HepG2 (cell line): ENCODE measurements at regions not wholly inside any gene's neighbourhood (a gene's known extent, or its start where the extent isn't known, plus 50 kb on each side); places are given as distances from the start of the nearest gene placed in this dataset.
A peak's percentile ranks its signal among the peaks of the same experiment; 100 is the strongest.

ENCODE experiments used
- ATAC-seq: fragments of 200-7000 bp; cut with Tn5 transposase; 3 replicates; pipeline ENCODE4 v1.9.1; 2020; ENCODE audit warnings: mild to moderate bottlenecking, moderate library complexity
- BruUV-seq: library from RNA; stranded (reverse); fragments of 400-500 nt; replicated peaks from 2 replicates; lab custom pipeline; 2021; lab: Mats Ljungman, UMichigan
- CTCF ChIA-PET: fragments of 300-600 bp; formaldehyde crosslinking; extraction: SDS; loops from one replicate; lab custom pipeline; 2021; ENCODE audit warnings: low total read pairs, inconsistent platforms, low intra/inter-chr PET ratio; lab: Yijun Ruan, JAX
- POLR2A ChIA-PET: fragments of 350-600 bp; sonication (Branson Sonifier 250); formaldehyde crosslinking; loops from one replicate; lab custom pipeline; 2020; ENCODE audit warnings: antibody characterized with exemption, inconsistent platforms; lab: Yijun Ruan, JAX
- DNase-seq: peaks from one replicate; pipeline ENCODE4 v3.0.0-alpha.2; 2015; ENCODE audit warnings: low spot score
- FAIRE-seq: peaks from 3 replicates; lab custom pipeline; 2011; peaks lifted over from hg19 to GRCh38; lab: Jason Lieb, UNC
- H2AFZ ChIP-seq: one replicate; pipeline ENCODE4 v1.6.1; 2011; ENCODE audit warnings: low read length, inconsistent platforms
- H3K27ac ChIP-seq: fragments of 300-600 bp; 3 replicates; pipeline ENCODE4 v1.8.0; 2011; ENCODE audit warnings: mixed run types, mild to moderate bottlenecking, mixed read lengths, low read length, inconsistent platforms; ENCODE audit not compliant: insufficient read depth; ENCODE audit errors: extremely low read length
- H3K27me3 ChIP-seq, 2 experiments: fragments of 200-600 bp in 1 of 2; 2 replicates in 1 of 2; 3 replicates in 1 of 2; pipeline versions ENCODE4 v1.6.0 to v1.8.0; 2011; ENCODE audit warnings: low read length in 2 of 2, mild to moderate bottlenecking in 2 of 2, moderate library complexity in 2 of 2, inconsistent platforms in 1 of 2; ENCODE audit not compliant: insufficient read depth in 2 of 2, control insufficient read depth in 1 of 2
- H3K36me3 ChIP-seq, 2 experiments: fragments of 200-600 bp in 1 of 2; replicated peaks in 1 of 2; 2 replicates in 1 of 2; 3 replicates in 1 of 2; pipeline versions ENCODE4 v1.5.1 to v1.8.0; 2011; ENCODE audit warnings: low read length in 2 of 2, inconsistent platforms in 1 of 2; ENCODE audit not compliant: insufficient read depth in 2 of 2, control insufficient read depth in 1 of 2
- H3K4me1 ChIP-seq: 2 replicates; pipeline ENCODE4 v1.5.1; 2012; ENCODE audit warnings: low read length, inconsistent platforms; ENCODE audit not compliant: insufficient read depth
- H3K4me2 ChIP-seq: 2 replicates; pipeline ENCODE4 v1.6.0; 2011; ENCODE audit warnings: low read depth, low read length, inconsistent platforms
- H3K4me3 ChIP-seq, 3 experiments: fragments of 200-600 bp in 1 of 3; sonication (generic), shearing (Covaris generic) in 1 of 3; replicated peaks in 1 of 3; 2 replicates each; pipeline ENCODE4 v1.5.1; 2011 to 2016; ENCODE audit warnings: low read length in 3 of 3, inconsistent platforms in 2 of 3, low read depth in 2 of 3, mild to moderate bottlenecking in 2 of 3, control low read depth in 1 of 3, mixed read lengths in 1 of 3; ENCODE audit not compliant: insufficient read depth in 1 of 3
- H3K79me2 ChIP-seq: one replicate; pipeline ENCODE4 v1.6.1; 2011; ENCODE audit warnings: low read length, inconsistent platforms; ENCODE audit not compliant: insufficient read depth
- H3K9ac ChIP-seq: 2 replicates; pipeline ENCODE4 v1.6.0; 2011; ENCODE audit warnings: mild to moderate bottlenecking, low read depth, low read length, inconsistent platforms; ENCODE audit not compliant: insufficient read depth
- H3K9me3 ChIP-seq: 2 replicates; pipeline ENCODE4 v1.5.1; 2012; ENCODE audit warnings: mild to moderate bottlenecking, low read length
- H4K20me1 ChIP-seq: 2 replicates; pipeline ENCODE4 v1.6.0; 2011; ENCODE audit warnings: inconsistent platforms, mild to moderate bottlenecking, low read length, moderate library complexity; ENCODE audit not compliant: insufficient read depth
- ATF7 ChIP-seq, 2 experiments: fragments of 450-650 bp in 1 of 2; sonication (generic) in 1 of 2; formaldehyde crosslinking in 1 of 2; IDR thresholded peaks; 2 replicates each; pipeline versions ENCODE4 v1.4.0 to v1.6.1; 2016 to 2020; ENCODE audit warnings: antibody characterized with exemption in 1 of 2, mild to moderate bottlenecking in 1 of 2, missing genetic modification reagents in 1 of 2
- CEBPB ChIP-seq: IDR thresholded peaks from 2 replicates; pipeline ENCODE4 v1.6.1; 2011; ENCODE audit warnings: low read depth, low read length, improper control_type of control experiment, borderline replicate concordance
- SNAPC5 ChIP-seq: sonication (generic); formaldehyde crosslinking; IDR thresholded peaks from 2 replicates; pipeline ENCODE4 v1.8.1; 2023; ENCODE audit warnings: mild to moderate bottlenecking, missing genetic modification reagents, borderline replicate concordance
- ZFY ChIP-seq: sonication (generic); formaldehyde crosslinking; IDR thresholded peaks from 2 replicates; pipeline ENCODE4 v1.4.0; 2020; ENCODE audit warnings: missing genetic modification reagents
- ZNF780A ChIP-seq: sonication (generic); formaldehyde crosslinking; IDR thresholded peaks from 2 replicates; pipeline ENCODE4 v1.8.0; 2022; ENCODE audit warnings: mild to moderate bottlenecking, missing genetic modification reagents, moderate library complexity
- in situ Hi-C: cut with HindIII; loops from 2 replicates; pipeline ENCODE4 v1.10.0; 2017; ENCODE audit warnings: low pct_unique_long_range_greater_than_20kb; ENCODE audit not compliant: extremely low pct_ligation_motif_present
- intact Hi-C: fragments of 100-400 bp; cut with micrococcal nuclease; formaldehyde crosslinking; loops from one replicate; pipeline ENCODE4 v1.10.0; 2022; ENCODE audit not compliant: unreplicated experiment

- POLR2A ChIA-PET, result no interaction called here
- Histone ChIP-seq H3K79me2 (no peaks in the 10 kb centered on the region), H3K36me3 (no peaks in the 10 kb centered on the region), H3K27ac (no peak overlapping the region), H2AFZ (no peak overlapping the region), H3K4me2 (no peak overlapping the region), H3K27me3 (no peaks in the 10 kb centered on the region), H3K4me1 (no peaks in the 10 kb centered on the region), H3K4me3 (no peak overlapping the region), H3K9me3 (peaks cover 84% of the 10 kb centered on the region), H4K20me1 (no peaks in the 10 kb centered on the region), H3K9ac (no peak overlapping the region)
- DNase-seq (no peak), ATAC-seq (no peak), FAIRE-seq (no peak)
- CTCF ChIA-PET, result no interaction called here
- TF ChIP-seq ZFY (CRISPR knock-in tag), result no peak
- peak; percentile 92 for TF ChIP-seq ATF7 (IDR thresholded peaks at IDR 0.05)
- no peak for TF ChIP-seq ATF7 (CRISPR knock-in tag; IDR thresholded peaks at IDR 0.05)
- in situ Hi-C loops, result no loop called here
- BruUV-seq, result no TSS peak
- intact Hi-C loops, result no loop called here
Measured at GRCh38 chr7:126083014-126083413, 1153.4 kb upstream of the POT1 start.

- Histone ChIP-seq H3K4me1 (no peaks in the 10 kb centered on the region), H3K79me2 (no peaks in the 10 kb centered on the region), H4K20me1 (no peaks in the 10 kb centered on the region), H3K4me2 (no peak overlapping the region), H3K27ac (no peak overlapping the region), H3K9me3 (peaks cover 72% of the 10 kb centered on the region), H3K9ac (no peak overlapping the region), H3K27me3 (no peaks in the 10 kb centered on the region), H3K36me3 (no peaks in the 10 kb centered on the region), H3K4me3 (no peak overlapping the region), H2AFZ (no peak overlapping the region)
- DNase-seq (no peak), FAIRE-seq (no peak), ATAC-seq (no peak)
- in situ Hi-C loops (no loop called here), intact Hi-C loops (no loop called here)
- TF ChIP-seq SNAPC5 (no peak), CEBPB (0 out of 2 replicates have a peak, but pooled peaks have one; percentile 8), ZNF780A (CRISPR knock-in tag) (no peak)
- ChIA-PET CTCF (no interaction called here), POLR2A (no interaction called here)
- BruUV-seq, result no TSS peak
Measured at GRCh38 chr7:126079581-126079980, 1150.0 kb upstream of the POT1 start.
